Calu3 (cell line): ENCODE measurements at regions not wholly inside any gene's neighbourhood (a gene's known extent, or its start where the extent isn't known, plus 50 kb on each side); places are given as distances from the start of the nearest gene placed in this dataset.

Experiments used
- BruUV-seq: library from RNA; stranded (reverse); fragments of 400-500 nt; replicated peaks from 2 replicates; lab custom pipeline; 2021; lab: Mats Ljungman, UMichigan
- CTCF ChIA-PET: fragments of 300-600 bp; sonication (Branson Sonifier 250); formaldehyde crosslinking; loops from one replicate; lab custom pipeline; 2022; ENCODE audit warnings: antibody characterized with exemption; lab: Charles Lee
- DNase-seq: peaks from one replicate; pipeline ENCODE4 v3.0.0; 2022
- H3K27ac Mint-ChIP-seq: one replicate; pipeline ENCODE4 v1.8.0; 2022; ENCODE audit warnings: mixed read lengths; ENCODE audit not compliant: unreplicated experiment
- H3K27me3 Mint-ChIP-seq: one replicate; pipeline ENCODE4 v1.8.0; 2022; ENCODE audit warnings: mixed read lengths; ENCODE audit not compliant: unreplicated experiment
- H3K36me3 Mint-ChIP-seq: one replicate; pipeline ENCODE4 v1.8.0; 2022; ENCODE audit warnings: mild to moderate bottlenecking, moderate library complexity, mixed read lengths; ENCODE audit not compliant: insufficient read depth, unreplicated experiment
- H3K4me1 Mint-ChIP-seq: one replicate; pipeline ENCODE4 v1.8.0; 2022; ENCODE audit warnings: mild to moderate bottlenecking, low read depth, mixed read lengths; ENCODE audit not compliant: unreplicated experiment
- H3K4me3 Mint-ChIP-seq: one replicate; pipeline ENCODE4 v1.8.0; 2022; ENCODE audit warnings: mild to moderate bottlenecking, low read depth, moderate library complexity, mixed read lengths; ENCODE audit not compliant: unreplicated experiment
- H3K9me3 Mint-ChIP-seq: one replicate; pipeline ENCODE4 v1.8.0; 2022; ENCODE audit warnings: low read depth, mixed read lengths; ENCODE audit not compliant: unreplicated experiment
- CTCF ChIP-seq: fragments of 200-600 bp; IDR thresholded peaks from one replicate; pipeline ENCODE4 v1.8.0; 2022; ENCODE audit warnings: antibody characterized with exemption; ENCODE audit not compliant: unreplicated experiment
- intact Hi-C: fragments of 100-400 bp; cut with micrococcal nuclease; formaldehyde crosslinking; loops from one replicate; pipeline ENCODE4 v1.10.0; 2022; ENCODE audit not compliant: unreplicated experiment

DNA sequence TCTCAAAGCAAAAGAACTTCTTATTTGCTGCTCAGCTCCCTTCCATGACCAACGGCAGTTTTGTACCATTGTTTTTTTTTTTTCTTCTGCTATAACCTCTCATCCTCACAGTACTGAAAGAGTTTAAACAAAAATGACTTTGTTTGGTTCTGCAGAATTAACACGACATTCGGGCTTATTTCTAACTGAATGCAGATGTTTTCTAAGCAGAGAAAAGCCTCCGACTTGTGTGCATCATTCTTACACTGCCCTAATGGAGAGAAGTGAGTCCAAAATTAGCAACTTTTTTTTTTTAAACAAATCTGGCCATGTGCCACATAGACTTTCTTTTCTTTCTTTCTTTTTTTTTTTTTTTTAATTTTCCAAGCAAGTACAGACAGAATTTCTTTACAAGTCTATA lies 382.7 kb downstream of the HDGFL1 start:
- H3K4me3 Mint-ChIP-seq = no peak overlapping the region
- H3K9me3 Mint-ChIP-seq = no peaks in the 10 kb centered on the region
- H3K4me1 Mint-ChIP-seq = peaks cover 7% of the 10 kb centered on the region
- no peak for DNase-seq
- no peak overlapping the region for H3K27ac Mint-ChIP-seq
- no TSS peak for BruUV-seq
- no peak for TF ChIP-seq CTCF
- intact Hi-C loops = no loop called here
- CTCF ChIA-PET = interaction anchor here (0.7 kb wide), 1 partner anchor 23 kb away, joined by 4 read pairs; no protein-coding TSS in a partner anchor
- H3K27me3 Mint-ChIP-seq = no peaks in the 10 kb centered on the region
- H3K36me3 Mint-ChIP-seq = no peaks in the 10 kb centered on the region

DNA sequence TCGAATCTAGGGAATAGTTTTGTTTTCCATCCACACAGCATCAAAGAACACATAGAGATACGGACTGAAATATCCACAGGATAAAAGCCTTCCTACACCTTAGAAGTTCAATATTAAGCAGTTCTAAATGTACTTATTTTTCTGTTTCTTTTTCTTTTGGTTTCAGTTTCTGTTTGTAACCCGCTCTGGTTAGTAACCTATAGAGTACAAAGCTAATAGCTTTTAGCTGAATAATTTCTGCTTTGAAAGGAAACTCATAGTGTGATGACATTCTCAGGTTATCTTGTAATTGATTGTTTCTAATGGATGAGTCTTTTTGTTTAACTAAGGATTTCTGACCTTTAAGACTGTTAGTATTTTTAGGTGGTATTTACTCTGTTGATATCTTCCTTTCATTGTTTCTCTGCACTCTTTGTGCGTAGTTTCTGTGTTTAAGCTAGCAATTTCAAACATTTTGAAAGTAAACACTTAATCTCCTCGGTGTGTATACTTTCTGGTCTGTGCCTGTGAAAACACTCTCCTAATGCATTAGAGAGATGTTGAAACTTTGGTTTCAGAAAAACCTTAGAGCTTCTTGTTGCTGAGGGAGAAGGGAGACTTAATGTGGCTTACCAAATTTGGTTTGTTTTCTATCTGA lies 385.5 kb downstream of the HDGFL1 start:
- no peaks in the 10 kb centered on the region for H3K36me3 Mint-ChIP-seq
- peaks cover 10% of the 10 kb centered on the region for H3K9me3 Mint-ChIP-seq
- H3K27ac Mint-ChIP-seq = peak overlapping the region; percentile 79
- no peaks in the 10 kb centered on the region for H3K27me3 Mint-ChIP-seq
- peaks cover 7% of the 10 kb centered on the region for H3K4me1 Mint-ChIP-seq
- BruUV-seq = no TSS peak
- peak overlapping the region; percentile 57 for H3K4me3 Mint-ChIP-seq
- intact Hi-C loops = no loop called here
- TF ChIP-seq CTCF = no peak
- CTCF ChIA-PET = interaction anchor here (0.6 to 1.1 kb wide), 3 partner anchors 9 to 298 kb away, joined by 3 to 4 read pairs (median 3); no protein-coding TSS in a partner anchor
- no peak for DNase-seq

GRCh38 chr6:22956029-22956681 lies 386.8 kb downstream of the HDGFL1 start:
- CTCF ChIA-PET = no interaction called here
- no peaks in the 10 kb centered on the region for H3K36me3 Mint-ChIP-seq
- no TSS peak for BruUV-seq
- H3K27ac Mint-ChIP-seq = no peak overlapping the region
- H3K9me3 Mint-ChIP-seq = peaks cover 10% of the 10 kb centered on the region
- no peak for TF ChIP-seq CTCF
- no peak overlapping the region for H3K4me3 Mint-ChIP-seq
- intact Hi-C loops = no loop called here
- no peak for DNase-seq
- H3K27me3 Mint-ChIP-seq = no peaks in the 10 kb centered on the region
- H3K4me1 Mint-ChIP-seq = peaks cover 7% of the 10 kb centered on the region

GRCh38 chr6:22958677-22959076 lies 389.3 kb downstream of the HDGFL1 start:
- CTCF ChIA-PET = no interaction called here
- Mint-ChIP-seq H3K27ac (no peak overlapping the region), H3K36me3 (no peaks in the 10 kb centered on the region), H3K4me1 (peaks cover 7% of the 10 kb centered on the region), H3K9me3 (peaks cover 12% of the 10 kb centered on the region), H3K27me3 (no peaks in the 10 kb centered on the region), H3K4me3 (no peak overlapping the region)
- BruUV-seq = no TSS peak
- TF ChIP-seq CTCF = no peak
- intact Hi-C loops = no loop called here
- DNase-seq = no peak
